ENCODE measurements at regions not wholly inside any gene's neighbourhood (a gene's known extent, or its start where the extent isn't known, plus 50 kb on each side); places are given as distances from the start of the nearest gene placed in this dataset.
A peak's percentile ranks its signal among the peaks of the same experiment; 100 is the strongest.

DNA sequence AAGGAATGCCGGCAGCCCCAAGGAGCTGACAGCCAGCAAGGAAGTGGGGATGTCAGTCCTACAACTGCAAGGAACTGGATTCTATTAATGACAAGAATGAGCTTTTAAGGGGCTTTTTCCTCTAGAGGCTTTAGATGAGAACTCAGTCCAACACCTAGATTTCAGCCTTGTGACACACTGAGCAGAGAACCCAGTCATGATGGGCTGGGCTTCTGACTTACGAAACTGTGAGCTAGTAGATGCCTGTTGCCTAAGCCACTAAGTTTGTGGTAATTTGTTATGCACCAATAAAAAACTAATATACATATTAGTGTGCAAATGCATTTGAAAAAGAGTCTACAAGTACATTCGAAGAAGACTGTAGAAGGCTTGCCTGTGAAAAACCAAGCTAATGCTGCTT, 263.3 kb downstream of the SOX4 start:
- DNase-seq (ENCODE audit: low spot score) (no peak), ATAC-seq (ENCODE audit: low FRiP score) (no peak)
- TF ChIP-seq, protein P1, sequence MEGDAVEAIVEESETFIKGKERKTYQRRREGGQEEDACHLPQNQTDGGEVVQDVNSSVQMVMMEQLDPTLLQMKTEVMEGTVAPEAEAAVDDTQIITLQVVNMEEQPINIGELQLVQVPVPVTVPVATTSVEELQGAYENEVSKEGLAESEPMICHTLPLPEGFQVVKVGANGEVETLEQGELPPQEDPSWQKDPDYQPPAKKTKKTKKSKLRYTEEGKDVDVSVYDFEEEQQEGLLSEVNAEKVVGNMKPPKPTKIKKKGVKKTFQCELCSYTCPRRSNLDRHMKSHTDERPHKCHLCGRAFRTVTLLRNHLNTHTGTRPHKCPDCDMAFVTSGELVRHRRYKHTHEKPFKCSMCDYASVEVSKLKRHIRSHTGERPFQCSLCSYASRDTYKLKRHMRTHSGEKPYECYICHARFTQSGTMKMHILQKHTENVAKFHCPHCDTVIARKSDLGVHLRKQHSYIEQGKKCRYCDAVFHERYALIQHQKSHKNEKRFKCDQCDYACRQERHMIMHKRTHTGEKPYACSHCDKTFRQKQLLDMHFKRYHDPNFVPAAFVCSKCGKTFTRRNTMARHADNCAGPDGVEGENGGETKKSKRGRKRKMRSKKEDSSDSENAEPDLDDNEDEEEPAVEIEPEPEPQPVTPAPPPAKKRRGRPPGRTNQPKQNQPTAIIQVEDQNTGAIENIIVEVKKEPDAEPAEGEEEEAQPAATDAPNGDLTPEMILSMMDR (IDR thresholded peaks at IDR 0.05): no peak

DNA sequence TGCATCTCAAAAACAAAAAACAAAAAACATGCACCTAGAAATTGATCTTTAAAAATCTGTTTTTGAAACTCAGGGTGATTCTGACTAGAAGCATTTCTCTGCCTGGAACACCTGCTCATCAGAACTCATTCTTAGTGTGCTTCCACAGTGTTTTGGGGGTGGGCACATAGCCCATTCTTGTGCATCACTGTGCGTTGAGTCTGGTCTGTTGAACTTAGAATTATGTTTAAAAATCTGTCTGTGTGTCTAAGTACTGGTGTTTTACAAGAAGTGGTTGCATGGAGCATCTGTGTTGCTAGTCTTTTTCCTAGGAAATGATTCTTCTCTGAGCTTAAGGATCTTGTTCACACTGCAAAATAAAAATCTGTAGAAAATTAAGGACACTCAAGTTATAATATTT, 264.5 kb downstream of the SOX4 start:
- DNase-seq (ENCODE audit: low spot score) (no peak), ATAC-seq (ENCODE audit: low FRiP score) (no peak)
- TF ChIP-seq, protein P1 (IDR thresholded peaks at IDR 0.05): no peak

DNA sequence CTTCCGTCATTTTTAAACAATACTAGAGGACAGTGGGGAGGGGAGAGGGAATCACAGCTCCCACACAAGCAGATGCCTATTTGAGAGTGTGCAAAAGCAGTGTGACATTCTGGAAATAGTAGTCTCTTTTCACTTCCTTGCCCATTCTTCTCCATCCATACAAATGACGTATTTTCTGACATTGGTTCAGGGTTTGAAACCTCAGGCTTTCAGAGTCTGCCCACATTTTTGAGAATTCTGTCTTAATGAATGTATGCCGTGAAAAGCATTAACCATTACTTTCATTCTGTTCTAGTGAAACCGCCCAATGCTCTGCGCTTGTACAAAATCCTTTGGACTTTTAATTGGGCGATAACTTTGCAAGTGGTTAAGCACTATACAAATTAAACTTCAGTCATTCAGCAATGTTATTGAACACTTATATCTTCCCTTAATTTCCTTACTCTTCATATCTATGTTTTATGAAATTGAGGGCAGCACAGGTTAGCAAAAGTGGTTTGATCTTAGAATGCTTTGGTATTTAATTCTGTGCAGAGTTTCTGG, 265.7 kb downstream of the SOX4 start:
- TF ChIP-seq, protein P1 (IDR thresholded peaks at IDR 0.05): no peak
- DNase-seq (ENCODE audit: low spot score) (no peak), ATAC-seq (ENCODE audit: low FRiP score) (no peak)

DNA sequence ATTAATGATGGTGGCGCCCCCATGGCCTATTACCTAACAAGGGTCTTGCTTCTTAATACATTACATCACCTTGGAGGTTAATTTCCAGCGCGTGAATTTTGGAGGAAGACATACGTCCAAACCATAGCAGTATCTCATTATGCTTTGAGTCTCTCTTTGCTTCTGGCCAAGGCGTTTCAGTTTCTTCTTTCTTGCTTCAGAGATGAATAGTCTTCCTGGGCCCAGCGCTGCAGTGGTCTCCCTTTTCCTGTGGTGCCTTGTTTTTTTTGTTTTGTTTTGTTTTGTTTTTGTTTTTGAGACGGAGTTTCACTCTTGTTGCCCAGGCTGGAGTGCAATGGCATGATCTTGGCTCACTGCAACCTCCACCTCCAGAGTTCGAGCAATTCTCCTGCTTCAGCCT, 268.4 kb downstream of the SOX4 start:
- DNase-seq (ENCODE audit: low spot score) (no peak), ATAC-seq (ENCODE audit: low FRiP score) (no peak)
- TF ChIP-seq, protein P1 (IDR thresholded peaks at IDR 0.05): no peak

DNA sequence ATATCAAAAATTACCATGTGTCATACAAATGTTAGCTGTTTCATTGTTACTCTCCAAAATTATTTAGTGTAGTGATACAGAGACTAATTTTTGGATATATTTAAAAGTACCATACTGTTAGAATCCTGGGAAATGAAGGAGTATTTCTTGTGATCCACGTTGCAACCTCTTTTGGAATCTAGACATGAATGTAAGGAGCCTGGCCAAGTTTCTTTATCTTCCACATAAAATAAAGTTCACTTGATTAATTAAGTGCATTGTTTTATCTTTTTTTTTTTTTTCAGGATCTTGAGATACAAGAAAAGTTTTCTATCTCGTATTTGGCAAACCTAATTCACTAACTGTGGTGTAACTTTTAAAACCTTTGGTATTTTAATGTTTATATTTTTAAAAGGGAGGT, 270.7 kb downstream of the SOX4 start:
- no peak for DNase-seq (ENCODE audit: low spot score)
- TF ChIP-seq, protein P1 (IDR thresholded peaks at IDR 0.05): no peak
- ATAC-seq (ENCODE audit: low FRiP score): no peak

DNA sequence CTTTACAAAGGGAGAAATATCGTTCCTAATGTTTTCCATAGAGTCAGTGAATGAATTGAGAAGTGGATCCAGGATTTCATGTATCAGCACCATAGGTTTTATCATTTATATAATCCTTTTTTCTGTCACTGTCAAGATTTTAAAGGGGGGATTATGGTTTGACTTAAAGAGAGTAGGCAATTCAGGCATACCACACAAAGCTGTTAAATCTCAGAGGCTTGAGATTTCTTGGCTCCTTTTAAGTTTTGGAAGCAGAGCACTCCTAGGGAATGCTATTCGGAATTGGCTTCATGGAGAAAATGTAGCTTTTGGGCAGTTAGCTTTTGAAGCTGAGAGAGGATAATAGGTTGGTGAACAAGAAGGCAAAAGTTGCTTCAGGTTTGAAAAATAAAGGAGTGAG, 274.7 kb downstream of the SOX4 start:
- DNase-seq (ENCODE audit: low spot score) (no peak), ATAC-seq (ENCODE audit: low FRiP score) (no peak)
- TF ChIP-seq, protein P1 (IDR thresholded peaks at IDR 0.05): no peak

DNA sequence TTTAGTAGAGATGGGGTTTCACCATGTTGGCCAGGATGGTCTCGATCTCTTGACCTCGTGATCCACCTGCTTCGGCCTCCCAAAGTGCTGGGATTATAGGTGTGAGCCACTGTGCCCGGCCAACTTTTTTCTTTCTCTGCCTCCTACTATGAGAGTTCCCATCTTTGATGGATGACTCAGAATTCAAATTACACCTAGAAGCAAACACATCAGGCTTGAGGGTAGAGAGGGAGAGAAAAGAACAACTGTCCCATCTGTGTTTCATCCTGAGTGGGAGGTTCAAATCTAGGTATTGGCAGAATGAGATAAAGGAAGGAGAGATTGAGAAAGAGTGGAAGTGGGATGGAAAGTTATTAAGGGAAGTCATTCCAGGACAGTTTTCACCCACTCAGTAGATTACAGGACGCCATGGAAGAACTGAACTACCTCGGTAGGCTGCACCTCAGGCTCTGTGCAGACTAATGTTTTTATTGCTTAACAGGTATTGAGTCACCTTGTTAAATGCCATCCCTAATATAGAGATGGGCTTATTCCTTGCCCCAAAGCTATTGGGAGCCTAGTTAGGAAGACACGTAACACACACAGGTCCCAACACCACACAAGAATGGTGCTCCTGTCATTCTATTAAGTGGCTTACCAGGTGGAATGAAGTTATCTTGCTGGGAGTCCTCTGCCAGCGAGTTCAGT, 275.7 kb downstream of the SOX4 start:
- TF ChIP-seq, protein P1 (IDR thresholded peaks at IDR 0.05): no peak
- DNase-seq (ENCODE audit: low spot score): no peak
- ATAC-seq (ENCODE audit: low FRiP score): peak; percentile 66

Data from omental fat pad (tissue), 3 donors.